ENCODE measurements at regions not wholly inside any gene's neighbourhood (a gene's known extent, or its start where the extent isn't known, plus 50 kb on each side); places are given as distances from the start of the nearest gene placed in this dataset.

- Histone ChIP-seq H3K27ac (ENCODE audit: insufficient read length, low read depth, low read length) (no peak overlapping the region), H3K9ac (ENCODE audit: extremely low read depth, insufficient read length, low read length) (no peak overlapping the region), H2BK15ac (ENCODE audit: low read depth, low read length) (no peak overlapping the region), H4K5ac (ENCODE audit: insufficient read length, low read depth, low read length) (no peak overlapping the region), H3K79me1 (ENCODE audit: insufficient read depth, low read depth, low read length, poor library complexity, severe bottlenecking) (no peaks in the 10 kb centered on the region), H3K14ac (ENCODE audit: insufficient read depth, low read length) (no peak overlapping the region), H3K4me1 (ENCODE audit: insufficient read depth, low read length) (no peaks in the 10 kb centered on the region), H3T11ph (ENCODE audit: low read length) (no peak overlapping the region), H2BK12ac (ENCODE audit: insufficient read length, low read depth, low read length) (no peak overlapping the region), H3K4me2 (ENCODE audit: insufficient read depth, insufficient read length, low read length) (no peak overlapping the region), H2BK5ac (ENCODE audit: insufficient read length, low read length) (no peak overlapping the region), H2AK5ac (ENCODE audit: insufficient read length, low read length) (no peak overlapping the region), H3K9me3 (ENCODE audit: control insufficient read depth, low read depth, low read length) (no peaks in the 10 kb centered on the region), H4K8ac (replicated peaks; ENCODE audit: insufficient read length, low read depth, low read length) (no peak overlapping the region), H4K20me1 (ENCODE audit: control insufficient read depth, insufficient read depth, insufficient read length) (no peaks in the 10 kb centered on the region), H3K18ac (ENCODE audit: insufficient read length, low read depth, low read length) (no peak overlapping the region), H2AFZ (ENCODE audit: low read length) (no peak overlapping the region), H2BK20ac (ENCODE audit: low read depth, low read length, poor library complexity, severe bottlenecking) (no peak overlapping the region), H3K27me3 (ENCODE audit: insufficient read depth, low read length) (no peaks in the 10 kb centered on the region), H3K56ac (ENCODE audit: insufficient read length, low read depth, low read length) (no peak overlapping the region), H4K91ac (ENCODE audit: insufficient read length, low read depth, low read length) (no peak overlapping the region), H2BK120ac (ENCODE audit: low read depth, low read length, poor library complexity, severe bottlenecking) (no peak overlapping the region), H3K79me2 (ENCODE audit: insufficient read depth, low read length) (no peaks in the 10 kb centered on the region), H3K4ac (ENCODE audit: low read depth, low read length) (no peak overlapping the region), H3K23ac (ENCODE audit: insufficient read length, low read depth, low read length) (no peak overlapping the region), H3K23me2 (ENCODE audit: insufficient read length, low read depth, low read length, poor library complexity, severe bottlenecking) (no peaks in the 10 kb centered on the region)
- H3K4me3 Mint-ChIP-seq: no peak overlapping the region
- H3K27ac Mint-ChIP-seq: no peak overlapping the region
- TF ChIP-seq CTCF (conservative IDR thresholded peaks at IDR 0.05): no peak
- H3K4me1 Mint-ChIP-seq: peaks cover 0 to 4% of the 10 kb centered on the region in 2 experiments; a peak in 2 of 4 replicates
- DNase-seq: no peak
- no peaks in the 10 kb centered on the region for H3K27me3 Mint-ChIP-seq (ENCODE audit: low read depth)
- H3K36me3 Mint-ChIP-seq (ENCODE audit: insufficient read depth in 1 of 3, low read depth in 3 of 3): no peaks in the 10 kb centered on the region
- no CpG with 5 or more reads among the region's 1 CpG for WGBS (ENCODE audit: extremely low coverage, insufficient read length, low lambda C conversion rate)
- no peaks in the 10 kb centered on the region for H3K9me3 Mint-ChIP-seq
Observed at GRCh38 chr10:4698075-4698474, 127.9 kb upstream of the AKR1E2 start.
